GM18508 (cell line): ENCODE measurements at regions not wholly inside any gene's neighbourhood (a gene's known extent, or its start where the extent isn't known, plus 50 kb on each side); places are given as distances from the start of the nearest gene placed in this dataset.

ENCODE experiments used
- ATAC-seq: cut with Tn5 transposase; IDR thresholded peaks from one replicate; pipeline ENCODE4 v1.9.1; 2021; ENCODE audit warnings: moderate number of reproducible peaks; ENCODE audit not compliant: insufficient read depth, unreplicated experiment

DNA sequence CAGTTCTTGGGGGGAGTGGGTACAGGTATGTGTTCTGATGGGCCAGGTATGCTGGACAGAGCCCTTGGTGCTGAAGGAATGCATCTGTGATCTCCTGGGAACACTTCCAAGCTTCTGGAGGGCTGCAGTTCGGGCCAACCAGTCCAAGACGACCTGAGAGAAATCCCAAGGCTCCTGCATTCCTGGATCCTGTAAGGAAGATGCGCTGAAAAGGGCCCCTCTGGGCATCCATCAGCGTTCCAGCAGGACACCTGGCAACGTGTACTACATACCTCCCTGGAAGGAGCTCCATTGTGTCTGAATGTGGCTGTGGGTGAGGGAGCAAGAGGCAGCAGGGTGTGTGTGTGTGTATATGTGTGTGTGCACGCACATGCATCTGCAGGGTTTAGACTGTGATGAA, 144.7 kb downstream of the FAM43A start:
- no peak for ATAC-seq

DNA sequence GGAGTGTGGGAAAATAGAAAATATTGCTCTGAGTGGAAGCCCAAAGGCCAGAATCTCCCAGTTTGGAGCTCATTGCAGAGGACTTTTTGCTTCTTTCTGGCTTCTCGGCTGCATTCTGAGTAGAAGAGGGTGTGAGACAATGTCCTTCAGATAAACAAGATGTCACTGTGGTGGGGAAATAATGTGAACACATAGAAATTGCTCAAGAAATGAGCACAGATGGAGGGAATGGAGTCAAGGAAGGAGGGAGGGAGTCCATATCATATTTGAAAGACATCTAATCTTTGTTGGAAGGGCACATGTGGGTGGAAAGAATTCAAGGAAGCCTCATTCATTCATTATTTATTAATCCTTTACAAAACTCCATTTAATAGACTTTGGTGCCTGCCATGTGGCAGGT, 145.3 kb downstream of the FAM43A start:
- no peak for ATAC-seq

DNA sequence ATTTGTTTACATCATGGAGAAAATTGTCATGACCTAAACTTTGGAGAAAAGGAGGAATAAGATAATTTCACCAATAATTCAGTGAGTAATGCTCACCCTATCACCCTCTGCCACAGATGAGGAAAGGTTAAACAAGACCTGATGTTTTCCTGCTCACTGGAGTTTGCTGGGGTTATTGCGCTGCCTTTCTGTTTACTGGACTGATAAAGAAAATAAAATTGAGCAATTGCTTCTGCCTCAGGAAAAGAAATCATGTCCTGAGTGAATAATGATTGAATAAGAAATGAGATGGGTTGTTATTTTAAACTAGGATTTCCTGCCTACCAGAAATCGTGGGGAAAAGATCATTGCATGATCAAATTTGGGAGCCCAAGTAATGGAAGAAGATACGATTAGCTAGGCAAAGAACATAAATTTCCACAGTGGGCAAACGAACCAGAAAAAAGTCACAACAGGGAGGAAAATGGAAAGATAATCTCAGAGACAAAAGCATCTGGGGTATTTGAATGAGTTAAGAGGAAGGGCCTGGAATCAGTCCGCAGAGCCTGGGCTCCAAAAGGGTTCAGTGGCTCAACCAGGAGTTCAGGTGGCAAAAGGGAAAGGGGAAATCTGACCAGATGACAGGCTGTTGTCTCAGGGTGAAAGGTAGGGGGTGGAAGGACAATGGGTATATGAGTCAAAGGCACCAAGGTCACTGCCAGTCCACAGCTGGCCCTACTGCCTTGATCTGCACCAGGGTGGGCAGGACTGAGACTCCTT, 146.8 kb downstream of the FAM43A start:
- ATAC-seq, result no peak

DNA sequence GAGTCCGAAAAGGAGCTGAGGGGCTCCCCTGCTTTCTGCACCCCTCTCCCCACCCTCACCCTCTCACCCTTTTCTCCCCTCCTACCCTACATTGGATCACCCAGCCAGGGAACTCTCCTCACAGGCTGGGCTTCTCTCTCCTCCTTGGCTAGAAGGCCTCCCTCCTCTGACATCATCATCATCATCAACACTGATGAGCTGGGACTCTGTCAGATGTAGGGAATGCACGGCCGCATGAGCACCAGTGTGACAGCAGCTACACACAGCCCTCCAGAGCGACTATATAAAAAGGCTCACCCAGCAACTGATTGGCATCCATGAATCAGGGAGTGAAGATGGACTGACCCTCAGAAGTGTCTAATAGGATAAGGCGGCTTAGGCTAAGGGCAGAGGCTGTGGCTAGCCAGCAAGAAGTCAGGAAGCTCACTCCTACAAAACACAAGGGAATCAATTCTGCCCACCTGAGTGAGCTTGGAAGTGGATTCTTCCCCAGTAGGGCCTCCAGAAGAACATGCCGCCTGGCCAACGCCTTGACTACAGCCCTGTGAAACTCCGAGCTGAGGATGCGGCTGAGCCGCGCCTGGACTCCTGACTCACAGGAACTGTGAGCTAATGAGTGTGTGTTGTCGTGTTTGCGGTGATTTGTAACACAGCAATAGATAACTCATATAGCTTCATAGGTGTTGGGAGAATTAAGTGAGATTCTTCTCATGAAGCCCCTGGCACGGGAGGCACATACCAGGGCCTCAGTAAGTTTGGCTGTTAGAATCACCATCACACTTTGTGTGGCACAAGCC, 147.6 kb downstream of the FAM43A start:
- no peak for ATAC-seq

DNA sequence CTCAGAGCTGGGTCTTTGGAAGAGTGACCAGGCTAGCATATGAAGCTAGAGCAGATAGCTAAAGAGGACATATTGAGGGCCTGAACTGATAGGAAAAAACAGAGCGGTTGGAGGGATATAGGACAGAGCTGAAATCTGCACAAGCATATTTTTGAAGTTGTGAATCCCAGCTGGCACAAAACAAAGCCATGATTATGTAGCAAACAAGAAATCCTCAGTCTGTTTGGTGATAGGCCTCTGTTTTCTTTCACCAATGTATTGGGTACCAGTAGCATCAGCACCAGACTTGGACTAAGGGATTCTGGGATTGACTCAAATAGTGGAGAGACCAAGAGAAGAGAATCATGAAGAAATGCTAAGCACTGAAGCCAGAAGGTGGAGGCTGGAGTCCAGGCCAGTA, 151.0 kb downstream of the FAM43A start:
- no peak for ATAC-seq

DNA sequence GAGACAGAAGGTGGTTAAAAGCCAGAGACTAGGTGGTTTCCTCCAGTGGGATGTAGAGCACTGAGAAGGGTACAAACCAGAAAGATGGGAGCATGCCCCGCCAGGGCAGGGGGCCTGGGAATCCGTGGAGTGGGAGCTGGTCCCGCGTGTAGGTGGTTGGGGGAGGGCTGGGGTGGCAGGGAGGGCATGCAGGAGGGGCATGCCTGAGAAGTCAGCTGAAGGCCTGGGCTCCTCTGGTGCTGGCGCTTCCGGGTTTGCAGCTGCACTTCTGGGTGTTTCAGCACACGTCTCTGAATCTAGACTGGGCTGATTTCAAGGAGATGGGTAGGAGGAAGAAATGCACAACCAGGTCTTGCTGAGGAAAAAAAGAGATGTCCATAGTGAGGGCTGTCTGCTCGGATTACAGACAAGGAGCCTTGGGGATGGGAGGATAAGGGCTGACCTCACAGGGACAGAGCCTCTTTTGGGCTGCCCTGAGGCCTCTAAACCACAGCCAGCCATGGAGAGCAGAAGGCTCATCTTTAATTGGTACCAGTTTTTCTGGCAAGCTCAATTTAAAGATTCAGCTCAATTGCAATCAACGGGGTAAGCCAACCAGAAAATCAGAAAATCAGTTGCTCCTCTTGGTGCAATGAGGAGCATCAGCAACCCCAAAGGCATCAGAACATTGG, 151.9 kb downstream of the FAM43A start:
- ATAC-seq, result no peak

DNA sequence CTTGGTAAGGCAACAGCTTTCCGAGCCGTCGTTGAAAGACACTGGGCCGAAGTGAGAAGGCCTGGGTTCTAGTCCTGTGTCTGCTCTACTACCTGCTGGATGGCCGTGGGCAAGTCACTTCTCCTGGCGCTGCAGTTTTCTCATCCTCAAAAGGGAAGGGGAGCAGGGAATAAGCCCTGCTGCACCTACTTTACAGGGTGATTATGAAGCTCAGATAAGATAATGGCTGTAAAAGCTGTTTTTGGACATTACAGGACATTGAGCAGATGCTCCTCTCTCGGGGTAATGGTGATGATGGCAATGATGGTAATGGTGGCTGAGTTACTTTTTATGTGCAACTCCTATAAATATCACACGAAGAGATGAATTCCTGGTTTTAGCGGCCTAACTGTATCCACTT, 152.6 kb downstream of the FAM43A start:
- ATAC-seq, result no peak

DNA sequence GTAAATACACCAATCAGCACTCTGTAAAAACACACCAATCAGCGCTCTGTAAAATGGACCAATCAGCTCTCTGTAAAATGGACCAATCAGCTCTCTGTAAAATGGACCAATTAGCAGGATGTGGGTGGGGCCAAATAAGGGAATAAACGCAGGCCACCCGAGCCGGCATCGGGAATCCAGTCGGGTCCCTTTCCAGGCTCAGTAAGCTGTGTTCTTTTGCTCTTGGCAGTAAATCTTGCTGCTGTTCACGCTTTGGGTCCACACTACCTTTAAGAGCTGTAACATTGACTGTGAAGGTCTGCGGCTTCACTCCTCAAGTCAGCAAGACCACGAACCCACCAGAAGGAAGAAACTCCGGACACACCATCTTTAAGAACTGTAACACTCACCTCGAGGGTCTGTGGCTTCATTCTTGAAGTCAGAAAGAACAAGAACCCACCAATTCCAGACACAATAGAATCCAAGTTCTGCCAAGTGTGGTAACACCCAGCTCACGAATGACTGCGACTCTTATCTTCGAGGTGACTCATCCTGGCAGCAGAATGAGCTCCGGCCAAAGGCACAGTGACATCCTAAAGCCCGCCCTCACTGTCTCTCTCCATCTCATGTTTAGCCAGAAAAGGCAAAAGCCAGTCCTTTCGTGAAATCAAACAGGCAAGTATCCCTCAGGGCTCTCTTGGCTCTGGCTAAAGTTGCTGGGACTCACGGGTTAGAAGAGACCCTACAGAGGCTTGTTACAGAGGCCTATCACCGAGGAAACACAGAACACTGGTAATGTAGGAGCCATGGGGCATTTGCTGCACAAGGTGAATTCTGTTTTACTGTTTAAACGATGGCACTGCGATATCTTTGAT, 155.2 kb downstream of the FAM43A start:
- no peak for ATAC-seq

DNA sequence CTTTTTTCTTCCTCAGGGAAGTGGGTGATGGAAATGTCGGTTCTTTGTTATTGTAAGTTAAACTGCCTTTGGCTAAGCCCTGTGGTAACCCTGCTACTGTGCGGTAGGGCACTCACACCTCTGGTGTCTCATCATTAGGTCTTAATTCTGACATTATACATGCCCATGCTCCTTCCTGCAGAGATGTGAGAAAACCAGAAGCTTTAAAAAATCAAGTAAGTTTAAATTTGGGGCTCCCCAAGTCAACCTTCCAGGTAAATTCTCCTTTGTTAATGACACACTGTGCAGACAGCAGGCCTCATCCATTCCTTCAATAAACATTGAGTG, 155.8 kb downstream of the FAM43A start:
- no peak for ATAC-seq

DNA sequence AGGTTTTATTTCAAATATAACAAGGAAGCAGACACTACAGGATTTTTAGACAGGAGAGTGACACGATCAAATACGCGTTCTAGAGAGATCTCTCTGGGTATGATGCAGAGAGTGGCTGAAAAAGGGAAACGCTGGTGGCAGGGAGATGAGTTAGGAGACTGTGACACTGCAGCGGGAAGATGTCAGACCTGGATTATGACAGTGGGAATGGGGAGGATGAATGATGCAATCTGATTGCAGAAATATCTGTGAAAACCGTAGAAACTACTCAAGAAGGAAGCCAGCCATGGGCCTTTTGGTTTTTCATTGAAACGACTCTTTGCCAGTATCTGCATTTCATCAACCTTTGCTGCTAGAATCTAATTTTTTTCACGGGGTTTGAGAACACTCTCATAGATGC, 157.9 kb downstream of the FAM43A start:
- ATAC-seq, result no peak

DNA sequence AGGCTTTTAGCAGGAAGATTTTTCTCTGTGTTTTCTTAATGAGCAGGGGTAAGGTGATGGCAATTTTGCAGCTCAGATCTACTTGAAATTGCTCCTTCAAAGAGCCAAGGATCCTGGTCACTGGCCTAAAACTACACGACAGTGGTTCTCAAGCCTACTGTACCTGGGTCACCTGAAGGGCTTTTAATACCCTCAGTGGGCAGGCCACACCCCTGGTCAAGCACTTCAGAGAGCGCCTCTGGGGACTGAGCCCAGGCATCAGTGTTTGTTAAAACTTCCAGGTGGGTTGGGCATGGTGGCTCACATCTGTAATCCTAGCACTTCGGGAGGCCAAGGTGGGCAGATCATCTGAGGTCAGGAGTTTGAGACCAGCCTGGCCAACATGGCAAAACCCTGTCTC, 158.4 kb downstream of the FAM43A start:
- no peak for ATAC-seq

DNA sequence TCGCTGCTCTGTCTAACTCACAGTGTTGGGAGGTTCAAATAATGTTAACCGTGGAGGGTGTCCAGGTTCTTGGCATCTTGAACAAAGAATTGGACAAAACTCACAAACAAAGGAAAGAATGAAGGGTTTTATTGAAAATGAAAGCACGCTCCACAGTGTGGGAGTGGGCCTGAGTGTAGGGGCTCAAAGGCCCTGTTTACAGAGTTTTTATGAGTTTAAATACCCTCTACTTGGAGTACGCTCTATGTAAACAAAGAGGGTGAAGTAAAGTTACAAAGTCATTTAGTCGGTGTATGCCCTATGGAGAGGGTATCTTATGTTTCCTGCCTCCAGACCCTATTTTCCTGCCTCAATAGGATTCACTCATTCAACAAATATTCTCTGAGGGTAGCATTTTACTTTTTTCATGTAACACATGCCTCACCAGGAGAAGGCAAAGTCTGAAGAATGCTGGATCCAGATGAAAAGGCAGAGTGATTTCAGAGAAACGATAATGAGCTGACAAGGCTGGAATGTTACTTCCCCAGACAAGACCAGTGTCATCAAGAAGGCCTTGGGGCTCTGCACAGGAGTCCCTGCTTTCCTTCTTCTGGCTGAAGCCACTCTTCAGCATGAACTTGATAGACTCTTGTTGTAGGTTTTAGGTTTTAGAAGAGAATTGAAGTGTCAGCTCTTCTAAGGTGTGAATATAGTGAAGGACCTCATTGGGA, 163.6 kb downstream of the FAM43A start:
- no peak for ATAC-seq

DNA sequence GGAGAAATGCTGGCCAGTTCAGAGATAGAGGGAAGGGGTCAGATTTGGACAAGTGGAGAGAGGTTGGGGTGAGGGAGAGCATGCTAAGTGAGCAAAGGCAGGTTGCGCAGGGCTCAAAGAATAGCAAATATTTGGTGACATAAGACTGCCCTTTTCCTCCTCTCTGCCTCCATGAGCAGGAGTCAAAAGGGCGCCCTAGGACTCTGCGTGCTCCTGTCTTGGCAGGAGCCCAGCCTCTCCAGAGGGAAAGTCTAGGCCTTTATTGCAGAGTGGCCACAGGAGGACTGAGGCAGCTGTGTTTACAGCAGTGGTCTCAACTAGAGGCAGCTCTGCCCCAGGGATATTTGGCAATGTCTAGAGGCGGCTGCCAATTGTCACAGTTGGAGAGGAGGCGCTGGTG, 165.6 kb downstream of the FAM43A start:
- ATAC-seq, result no peak

DNA sequence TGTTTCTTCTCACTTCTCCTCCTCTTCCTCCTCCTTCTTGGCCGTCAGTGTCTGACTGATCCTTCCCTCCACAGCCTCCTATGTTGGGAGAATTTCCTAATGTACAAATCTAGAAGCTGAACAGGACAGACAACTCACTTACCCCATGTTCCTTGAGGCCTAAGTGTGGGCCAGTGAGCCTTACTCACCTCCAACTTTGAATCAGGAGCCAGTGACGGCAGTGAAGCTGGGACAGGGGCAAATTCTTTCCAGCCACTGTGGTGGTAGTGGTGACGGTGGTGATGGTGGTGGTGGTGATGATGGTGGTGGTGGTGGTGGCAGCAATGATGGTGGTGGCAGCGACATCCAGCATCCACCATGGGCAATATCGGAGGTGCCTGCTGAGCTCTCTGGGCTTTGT, 166.3 kb downstream of the FAM43A start:
- no peak for ATAC-seq

DNA sequence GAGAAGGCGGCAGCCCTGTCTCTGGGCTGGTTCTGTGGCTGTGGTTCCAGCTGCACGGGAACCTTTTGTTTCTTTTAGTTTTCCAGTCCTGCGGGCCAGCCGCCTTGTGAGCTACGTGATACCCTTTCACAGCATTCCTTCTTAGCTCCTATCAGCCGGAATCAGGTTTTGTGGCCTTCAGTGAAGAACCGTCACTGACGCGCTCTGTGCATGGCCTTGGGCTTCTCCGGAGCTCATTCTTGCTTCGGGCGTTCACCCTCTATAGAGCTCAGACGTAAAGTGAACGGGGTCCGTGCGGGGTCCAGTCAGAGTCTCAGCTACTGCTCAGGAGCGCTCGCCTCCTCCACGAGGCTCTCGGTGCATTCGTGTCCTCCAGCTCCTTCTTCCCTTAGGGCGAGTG, 166.7 kb downstream of the FAM43A start:
- no peak for ATAC-seq

DNA sequence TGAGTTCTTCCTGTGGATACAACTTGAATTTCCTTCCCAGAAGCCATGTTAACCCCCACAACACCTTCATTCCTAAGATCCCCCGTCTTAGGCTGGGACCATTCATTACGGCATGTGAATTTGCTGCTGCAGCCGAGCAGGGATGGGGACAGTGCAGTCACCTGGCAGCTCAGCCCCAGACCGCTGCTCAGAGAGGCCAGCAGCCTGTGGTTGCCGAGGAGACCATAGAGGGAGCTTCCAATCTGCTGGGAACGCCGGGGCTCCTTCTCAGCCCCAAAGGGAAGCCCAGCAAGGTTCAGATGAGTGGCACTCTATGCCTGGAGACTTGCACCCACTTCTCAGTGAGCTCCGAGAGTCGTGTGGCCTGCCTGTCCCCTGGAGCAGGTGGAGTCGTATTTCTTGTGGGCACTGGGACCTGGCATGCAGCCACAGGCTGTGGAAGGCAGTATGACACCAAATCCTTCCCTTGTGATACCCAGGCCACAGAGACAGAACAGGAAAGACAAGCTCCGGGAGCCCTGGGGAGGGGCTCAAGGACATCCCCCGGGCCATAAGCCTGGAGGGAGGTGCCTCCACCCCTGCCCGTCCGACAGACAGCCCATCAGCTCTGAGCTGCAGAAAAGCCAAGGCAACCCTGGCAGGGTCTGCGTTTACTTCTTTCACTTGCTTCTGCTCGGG, 167.3 kb downstream of the FAM43A start:
- no peak for ATAC-seq

DNA sequence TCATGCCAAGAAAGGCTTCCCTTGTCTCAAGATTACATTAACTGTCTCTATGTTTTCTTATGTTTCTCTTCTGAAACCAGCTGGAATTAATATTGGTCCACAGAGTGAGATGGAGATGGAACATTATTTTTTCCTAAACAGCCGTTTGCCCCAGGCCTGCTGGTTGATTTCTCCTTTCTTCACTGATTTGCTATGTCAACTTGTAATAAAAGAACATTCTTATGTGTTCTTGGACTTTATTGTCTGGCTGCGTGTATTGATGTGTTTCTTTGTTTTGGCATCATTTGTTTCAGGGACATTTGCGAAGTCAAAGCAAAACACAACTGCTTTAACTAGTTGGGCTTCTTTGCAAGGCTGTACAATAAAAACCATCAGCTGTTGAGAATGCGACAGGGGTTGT, 168.5 kb downstream of the FAM43A start:
- ATAC-seq, result no peak

DNA sequence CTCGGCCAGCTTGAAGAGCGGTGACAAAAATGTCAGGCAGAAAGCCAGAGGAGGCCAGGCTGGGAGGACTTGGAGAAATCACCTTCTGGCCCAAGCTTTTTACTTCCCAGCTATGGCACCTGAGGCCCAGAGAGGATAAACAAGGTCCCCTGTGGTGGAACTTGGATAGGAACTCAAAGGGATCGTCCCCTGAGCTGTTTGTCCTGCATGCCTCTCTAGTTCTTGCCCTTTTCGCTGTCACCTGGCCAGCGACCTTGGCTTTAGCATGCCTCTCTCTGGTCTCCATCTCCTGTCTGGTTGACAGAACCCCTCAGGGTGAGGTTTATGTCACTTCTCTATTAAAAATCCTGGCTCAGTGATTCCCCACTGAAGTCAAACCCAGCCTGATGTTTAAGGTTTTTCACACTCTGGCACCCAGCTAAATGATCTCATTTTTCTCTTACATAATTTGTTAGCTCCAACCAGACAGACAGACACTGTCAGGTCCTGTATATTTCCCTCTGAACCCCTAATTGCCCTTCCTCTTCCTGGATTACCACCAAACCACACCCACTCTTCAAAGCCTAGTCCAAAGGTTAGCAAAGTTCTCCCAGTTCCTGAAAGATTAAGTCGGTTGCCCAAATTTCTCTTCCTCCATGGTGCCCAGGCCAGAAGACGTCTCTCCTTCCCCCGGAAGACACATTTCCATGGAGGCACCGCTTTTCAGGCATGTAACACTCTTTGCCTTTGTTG, 169.1 kb downstream of the FAM43A start:
- ATAC-seq, result no peak

DNA sequence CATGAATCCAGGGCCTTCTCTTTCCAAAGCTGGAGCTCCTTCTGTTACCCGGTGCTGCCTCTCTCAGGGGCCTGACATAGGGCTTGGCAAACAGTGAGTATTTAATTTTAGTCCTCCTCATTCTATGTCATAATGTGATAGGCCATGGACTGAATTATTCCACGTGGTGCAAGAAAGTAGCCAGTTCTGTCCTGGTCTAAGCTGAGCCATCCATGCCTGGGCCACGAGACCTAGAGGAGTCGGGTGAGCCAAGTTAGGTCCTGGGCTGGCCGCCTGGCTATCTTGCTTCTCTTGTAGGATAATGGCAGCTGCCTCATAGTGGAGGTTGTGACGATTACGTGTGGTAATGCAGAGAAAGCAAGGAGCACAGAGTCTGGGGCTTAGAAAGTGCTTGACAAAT, 170.6 kb downstream of the FAM43A start:
- no peak for ATAC-seq
